ENCODE measurements at regions not wholly inside any gene's neighbourhood (a gene's known extent, or its start where the extent isn't known, plus 50 kb on each side); places are given as distances from the start of the nearest gene placed in this dataset.

GRCh38 chr4:156694413-156694812 lies 277.2 kb downstream of the PDGFC start:
- Histone ChIP-seq H3K4me1 (replicated peaks; ENCODE audit: insufficient read depth) (no peaks in the 10 kb centered on the region), H3F3A (ENCODE audit: insufficient read depth, low read depth) (no peaks in the 10 kb centered on the region), H3K27ac (no peak overlapping the region), H3K79me2 (ENCODE audit: low read depth) (no peaks in the 10 kb centered on the region), H3K4me2 (no peak overlapping the region), H3K36me3 (ENCODE audit: low read depth) (no peaks in the 10 kb centered on the region), H3K4me3 (no peak overlapping the region), H4K20me1 (ENCODE audit: insufficient read depth) (no peaks in the 10 kb centered on the region), H2AFZ (no peak overlapping the region), H3K27me3 (ENCODE audit: insufficient read depth, low read depth) (no peaks in the 10 kb centered on the region), H3K9me2 (ENCODE audit: insufficient read depth) (no peaks in the 10 kb centered on the region), H3K9me3 (ENCODE audit: insufficient read depth, low read depth) (no peaks in the 10 kb centered on the region)
- no peak for TF ChIP-seq EZH2 (IDR thresholded peaks at IDR 0.05; ENCODE audit: low read depth)
- no TSS peak for BruUV-seq (replicated peaks)
- no peak for DNase-seq
- ChIA-PET POLR2A (ENCODE audit: unreplicated experiment) (no interaction called here), CTCF (no interaction called here)
- intact Hi-C loops (cut with micrococcal nuclease; ENCODE audit: unreplicated experiment), result no loop called here

GRCh38 chr4:156693557-156693956 lies 278.0 kb downstream of the PDGFC start:
- Histone ChIP-seq H3K27me3 (ENCODE audit: insufficient read depth, low read depth) (no peaks in the 10 kb centered on the region), H3K4me1 (replicated peaks; ENCODE audit: insufficient read depth) (no peaks in the 10 kb centered on the region), H3K36me3 (ENCODE audit: low read depth) (no peaks in the 10 kb centered on the region), H3K9me3 (ENCODE audit: insufficient read depth, low read depth) (no peaks in the 10 kb centered on the region), H3K9me2 (ENCODE audit: insufficient read depth) (no peaks in the 10 kb centered on the region), H3F3A (ENCODE audit: insufficient read depth, low read depth) (no peaks in the 10 kb centered on the region), H2AFZ (no peak overlapping the region), H4K20me1 (ENCODE audit: insufficient read depth) (no peaks in the 10 kb centered on the region), H3K4me2 (no peak overlapping the region), H3K4me3 (no peak overlapping the region), H3K79me2 (ENCODE audit: low read depth) (no peaks in the 10 kb centered on the region), H3K27ac (no peak overlapping the region)
- no peak for DNase-seq
- TF ChIP-seq EZH2 (IDR thresholded peaks at IDR 0.05; ENCODE audit: low read depth) (no peak), CTCF (conservative IDR thresholded peaks at IDR 0.05) (no peak)
- POLR2A ChIA-PET (ENCODE audit: unreplicated experiment), result no interaction called here
- CTCF ChIA-PET, result no interaction called here
- intact Hi-C loops (cut with micrococcal nuclease; ENCODE audit: unreplicated experiment), result no loop called here
- no TSS peak for BruUV-seq (replicated peaks)

GRCh38 chr4:156692016-156692415 lies 279.6 kb downstream of the PDGFC start:
- no peak for TF ChIP-seq EZH2 (IDR thresholded peaks at IDR 0.05; ENCODE audit: low read depth)
- TF ChIP-seq CTCF (conservative IDR thresholded peaks at IDR 0.05), result no peak
- Histone ChIP-seq H3K36me3 (ENCODE audit: low read depth) (no peaks in the 10 kb centered on the region), H3K79me2 (ENCODE audit: low read depth) (no peaks in the 10 kb centered on the region), H4K20me1 (ENCODE audit: insufficient read depth) (no peaks in the 10 kb centered on the region), H3F3A (ENCODE audit: insufficient read depth, low read depth) (no peaks in the 10 kb centered on the region), H3K4me2 (no peak overlapping the region), H3K4me1 (replicated peaks; ENCODE audit: insufficient read depth) (no peaks in the 10 kb centered on the region), H3K9me2 (ENCODE audit: insufficient read depth) (no peaks in the 10 kb centered on the region), H3K27me3 (ENCODE audit: insufficient read depth, low read depth) (no peaks in the 10 kb centered on the region), H3K4me3 (no peak overlapping the region), H3K27ac (no peak overlapping the region), H3K9me3 (ENCODE audit: insufficient read depth, low read depth) (no peaks in the 10 kb centered on the region), H2AFZ (no peak overlapping the region)
- POLR2A ChIA-PET (ENCODE audit: unreplicated experiment), result no interaction called here
- no peak for DNase-seq
- CTCF ChIA-PET, result no interaction called here
- intact Hi-C loops (cut with micrococcal nuclease; ENCODE audit: unreplicated experiment), result no loop called here
- BruUV-seq (replicated peaks), result no TSS peak

GRCh38 chr4:156690572-156690971 lies 281.0 kb downstream of the PDGFC start:
- Histone ChIP-seq H2AFZ (no peak overlapping the region), H3K9me2 (ENCODE audit: insufficient read depth) (no peaks in the 10 kb centered on the region), H3K36me3 (ENCODE audit: low read depth) (no peaks in the 10 kb centered on the region), H3K4me1 (replicated peaks; ENCODE audit: insufficient read depth) (no peaks in the 10 kb centered on the region), H3K27me3 (ENCODE audit: insufficient read depth, low read depth) (no peaks in the 10 kb centered on the region), H3K27ac (no peak overlapping the region), H3F3A (ENCODE audit: insufficient read depth, low read depth) (no peaks in the 10 kb centered on the region), H4K20me1 (ENCODE audit: insufficient read depth) (no peaks in the 10 kb centered on the region), H3K4me2 (no peak overlapping the region), H3K4me3 (no peak overlapping the region), H3K9me3 (ENCODE audit: insufficient read depth, low read depth) (no peaks in the 10 kb centered on the region), H3K79me2 (ENCODE audit: low read depth) (no peaks in the 10 kb centered on the region)
- TF ChIP-seq CTCF (conservative IDR thresholded peaks at IDR 0.05) (no peak), EZH2 (IDR thresholded peaks at IDR 0.05; ENCODE audit: low read depth) (no peak)
- CTCF ChIA-PET, result no interaction called here
- no peak for DNase-seq
- no TSS peak for BruUV-seq (replicated peaks)
- intact Hi-C loops (cut with micrococcal nuclease; ENCODE audit: unreplicated experiment), result no loop called here
- POLR2A ChIA-PET (ENCODE audit: unreplicated experiment), result no interaction called here
